ENCODE measurements at regions not wholly inside any gene's neighbourhood (a gene's known extent, or its start where the extent isn't known, plus 50 kb on each side); places are given as distances from the start of the nearest gene placed in this dataset.

DNA sequence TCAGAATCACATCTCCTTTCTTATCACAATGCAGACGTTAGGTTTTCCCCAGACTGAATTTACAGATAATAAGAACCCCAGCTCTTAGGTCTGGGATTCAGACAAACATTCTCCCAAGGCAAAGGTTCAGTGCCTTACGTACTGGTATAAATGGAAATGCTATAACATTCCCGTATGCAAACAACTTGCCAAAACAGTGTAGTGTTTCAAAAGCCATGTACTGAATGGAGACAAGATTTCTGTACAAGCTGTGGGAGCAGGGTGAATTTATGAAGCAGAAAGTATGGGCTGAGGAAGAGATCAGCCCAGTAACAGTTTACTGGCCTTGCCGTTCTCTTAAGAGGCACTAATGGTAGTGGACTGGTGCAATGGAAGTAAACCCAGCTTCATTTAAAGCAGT is 225.5 kb upstream of the ZNF462 start:
- H2AFZ ChIP-seq (ENCODE audit: low read length): no peak overlapping the region
- H3K4me3 ChIP-seq (ENCODE audit: low read length, poor library complexity, severe bottlenecking): no peak overlapping the region
- no peaks in the 10 kb centered on the region for H3K27me3 ChIP-seq (ENCODE audit: insufficient read depth, low read length, poor library complexity, severe bottlenecking)
- H3K4me2 ChIP-seq (ENCODE audit: low read depth, low read length, poor library complexity, severe bottlenecking): no peak overlapping the region
- no peaks in the 10 kb centered on the region for H3K9me2 ChIP-seq (replicated peaks; ENCODE audit: low read depth, low read length)
- H3K36me3 ChIP-seq (ENCODE audit: insufficient read depth, low read length): no peaks in the 10 kb centered on the region
- no peaks in the 10 kb centered on the region for H3K9me3 ChIP-seq (ENCODE audit: insufficient read depth, low read depth, low read length)
- H3K4me1 ChIP-seq (ENCODE audit: insufficient read depth, low read length, poor library complexity, severe bottlenecking): no peaks in the 10 kb centered on the region
- no peak overlapping the region for H3K9ac ChIP-seq (ENCODE audit: low read depth, low read length, poor library complexity, severe bottlenecking)
- no peaks in the 10 kb centered on the region for H3K79me2 ChIP-seq (ENCODE audit: insufficient read depth, low read length)
- no peaks in the 10 kb centered on the region for H4K20me1 ChIP-seq (ENCODE audit: insufficient read depth, low read length, poor library complexity, severe bottlenecking)
- H3F3A ChIP-seq (ENCODE audit: low read depth): no peaks in the 10 kb centered on the region
- TF ChIP-seq EZH2phosphoT487 (IDR thresholded peaks at IDR 0.05; ENCODE audit: borderline replicate concordance): no peak
- TF ChIP-seq, protein P1, sequence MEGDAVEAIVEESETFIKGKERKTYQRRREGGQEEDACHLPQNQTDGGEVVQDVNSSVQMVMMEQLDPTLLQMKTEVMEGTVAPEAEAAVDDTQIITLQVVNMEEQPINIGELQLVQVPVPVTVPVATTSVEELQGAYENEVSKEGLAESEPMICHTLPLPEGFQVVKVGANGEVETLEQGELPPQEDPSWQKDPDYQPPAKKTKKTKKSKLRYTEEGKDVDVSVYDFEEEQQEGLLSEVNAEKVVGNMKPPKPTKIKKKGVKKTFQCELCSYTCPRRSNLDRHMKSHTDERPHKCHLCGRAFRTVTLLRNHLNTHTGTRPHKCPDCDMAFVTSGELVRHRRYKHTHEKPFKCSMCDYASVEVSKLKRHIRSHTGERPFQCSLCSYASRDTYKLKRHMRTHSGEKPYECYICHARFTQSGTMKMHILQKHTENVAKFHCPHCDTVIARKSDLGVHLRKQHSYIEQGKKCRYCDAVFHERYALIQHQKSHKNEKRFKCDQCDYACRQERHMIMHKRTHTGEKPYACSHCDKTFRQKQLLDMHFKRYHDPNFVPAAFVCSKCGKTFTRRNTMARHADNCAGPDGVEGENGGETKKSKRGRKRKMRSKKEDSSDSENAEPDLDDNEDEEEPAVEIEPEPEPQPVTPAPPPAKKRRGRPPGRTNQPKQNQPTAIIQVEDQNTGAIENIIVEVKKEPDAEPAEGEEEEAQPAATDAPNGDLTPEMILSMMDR (conservative IDR thresholded peaks at IDR 0.05; ENCODE audit: low read length): no peak

- Histone ChIP-seq H3K4me2 (ENCODE audit: low read depth, low read length, poor library complexity, severe bottlenecking) (no peak overlapping the region), H3K9me2 (replicated peaks; ENCODE audit: low read depth, low read length) (no peaks in the 10 kb centered on the region)
Measured at GRCh38 chr9:106639873-106640568, 222.9 kb upstream of the ZNF462 start.

DNA sequence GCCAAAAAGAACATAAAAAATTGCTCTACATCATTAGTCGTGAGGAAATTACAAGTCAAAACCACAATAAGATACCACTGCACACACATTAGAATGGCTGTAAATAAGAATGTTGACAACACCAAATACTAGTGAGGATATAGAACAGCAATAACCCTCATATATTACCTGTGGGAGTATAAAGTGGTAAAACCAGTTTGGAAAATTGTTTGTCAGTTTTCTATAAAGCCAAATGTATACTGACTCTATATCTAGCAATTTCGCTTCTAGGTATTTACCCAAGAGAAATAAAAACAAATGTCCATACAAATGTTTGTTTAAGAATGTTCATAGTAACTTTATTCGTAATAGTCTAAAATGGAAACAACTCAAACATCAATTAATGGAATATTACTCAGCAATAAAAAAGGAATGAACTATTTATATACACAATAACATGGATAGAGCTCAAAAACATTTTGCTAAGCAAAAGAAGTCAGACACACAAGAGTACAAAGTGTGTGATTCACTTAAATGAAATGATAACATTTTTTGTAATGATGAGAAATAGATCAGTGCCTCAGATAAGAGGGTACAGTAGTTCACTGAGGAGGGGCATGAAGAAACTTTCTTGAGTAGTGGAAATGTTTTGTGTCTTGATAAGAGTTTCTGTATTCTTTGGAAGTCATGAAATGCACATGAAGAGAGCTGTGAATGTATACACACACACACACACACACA is 219.6 kb upstream of the ZNF462 start:
- no peak overlapping the region for H3K4me2 ChIP-seq (ENCODE audit: low read depth, low read length, poor library complexity, severe bottlenecking)
- H3K79me2 ChIP-seq (ENCODE audit: insufficient read depth, low read length): no peaks in the 10 kb centered on the region
- TF ChIP-seq, protein P1 (conservative IDR thresholded peaks at IDR 0.05; ENCODE audit: low read length): no peak
- no peak for TF ChIP-seq EZH2phosphoT487 (IDR thresholded peaks at IDR 0.05; ENCODE audit: borderline replicate concordance)
- H3K4me1 ChIP-seq (ENCODE audit: insufficient read depth, low read length, poor library complexity, severe bottlenecking): no peaks in the 10 kb centered on the region
- H3K27me3 ChIP-seq (ENCODE audit: insufficient read depth, low read length, poor library complexity, severe bottlenecking): no peaks in the 10 kb centered on the region
- no peaks in the 10 kb centered on the region for H4K20me1 ChIP-seq (ENCODE audit: insufficient read depth, low read length, poor library complexity, severe bottlenecking)
- H3K4me3 ChIP-seq (ENCODE audit: low read length, poor library complexity, severe bottlenecking): no peak overlapping the region
- H3K9me2 ChIP-seq (replicated peaks; ENCODE audit: low read depth, low read length): no peaks in the 10 kb centered on the region
- no peaks in the 10 kb centered on the region for H3F3A ChIP-seq (ENCODE audit: low read depth)
- H3K9me3 ChIP-seq (ENCODE audit: insufficient read depth, low read depth, low read length): no peaks in the 10 kb centered on the region
- no peak overlapping the region for H3K9ac ChIP-seq (ENCODE audit: low read depth, low read length, poor library complexity, severe bottlenecking)
- no peaks in the 10 kb centered on the region for H3K36me3 ChIP-seq (ENCODE audit: insufficient read depth, low read length)
- no peak overlapping the region for H2AFZ ChIP-seq (ENCODE audit: low read length)

More at GRCh38 chr9:106639873-106640568, 222.9 kb upstream of the ZNF462 start:
- Histone ChIP-seq H3K9ac (ENCODE audit: low read depth, low read length, poor library complexity, severe bottlenecking) (no peak overlapping the region), H3K27me3 (ENCODE audit: insufficient read depth, low read length, poor library complexity, severe bottlenecking) (no peaks in the 10 kb centered on the region), H3K79me2 (ENCODE audit: insufficient read depth, low read length) (no peaks in the 10 kb centered on the region), H3K9me3 (ENCODE audit: insufficient read depth, low read depth, low read length) (no peaks in the 10 kb centered on the region), H3F3A (ENCODE audit: low read depth) (no peaks in the 10 kb centered on the region), H3K4me1 (ENCODE audit: insufficient read depth, low read length, poor library complexity, severe bottlenecking) (no peaks in the 10 kb centered on the region), H2AFZ (ENCODE audit: low read length) (no peak overlapping the region), H3K4me3 (ENCODE audit: low read length, poor library complexity, severe bottlenecking) (no peak overlapping the region), H3K36me3 (ENCODE audit: insufficient read depth, low read length) (no peaks in the 10 kb centered on the region), H4K20me1 (ENCODE audit: insufficient read depth, low read length, poor library complexity, severe bottlenecking) (no peaks in the 10 kb centered on the region)
- no peak for TF ChIP-seq EZH2phosphoT487 (IDR thresholded peaks at IDR 0.05; ENCODE audit: borderline replicate concordance)
- TF ChIP-seq, protein P1 (conservative IDR thresholded peaks at IDR 0.05; ENCODE audit: low read length): no peak

Measured in Loucy (cell line).